ENCODE measurements at regions not wholly inside any gene's neighbourhood (a gene's known extent, or its start where the extent isn't known, plus 50 kb on each side); places are given as distances from the start of the nearest gene placed in this dataset.

- Mint-ChIP-seq H3K27me3 (ENCODE audit: insufficient read depth) (peaks cover 15% of the 10 kb centered on the region), H3K9me3 (no peaks in the 10 kb centered on the region), H3K36me3 (ENCODE audit: low read depth) (no peaks in the 10 kb centered on the region), H3K4me1 (ENCODE audit: low read depth) (peaks cover 8% of the 10 kb centered on the region), H3K27ac (no peak overlapping the region), H3K4me3 (no peak overlapping the region)
- no peak for DNase-seq
- TF ChIP-seq CTCF (IDR thresholded peaks at IDR 0.05), result no peak
Measured at GRCh38 chr2:41905597-41906337, 142.1 kb upstream of the PKDCC start.

GRCh38 chr2:41906338-41906725 lies 141.5 kb upstream of the PKDCC start:
- Mint-ChIP-seq H3K4me3 (no peak overlapping the region), H3K36me3 (ENCODE audit: low read depth) (no peaks in the 10 kb centered on the region), H3K27ac (no peak overlapping the region), H3K9me3 (no peaks in the 10 kb centered on the region), H3K27me3 (ENCODE audit: insufficient read depth) (peaks cover 14% of the 10 kb centered on the region), H3K4me1 (ENCODE audit: low read depth) (peaks cover 8% of the 10 kb centered on the region)
- no peak for DNase-seq
- TF ChIP-seq CTCF (IDR thresholded peaks at IDR 0.05), result no peak

- Mint-ChIP-seq H3K4me1 (ENCODE audit: low read depth) (peaks cover 8% of the 10 kb centered on the region), H3K27me3 (ENCODE audit: insufficient read depth) (peaks cover 10% of the 10 kb centered on the region), H3K9me3 (no peaks in the 10 kb centered on the region), H3K4me3 (no peak overlapping the region), H3K36me3 (ENCODE audit: low read depth) (no peaks in the 10 kb centered on the region), H3K27ac (no peak overlapping the region)
- TF ChIP-seq CTCF (IDR thresholded peaks at IDR 0.05), result no peak
- DNase-seq, result no peak
Measured at GRCh38 chr2:41907141-41907540, 140.7 kb upstream of the PKDCC start.

GRCh38 chr2:41907771-41908207 lies 140.0 kb upstream of the PKDCC start:
- no peak for DNase-seq

GRCh38 chr2:41908349-41908748 lies 139.5 kb upstream of the PKDCC start:
- H3K4me1 Mint-ChIP-seq (ENCODE audit: low read depth), result peaks cover 8% of the 10 kb centered on the region
- peaks cover 9% of the 10 kb centered on the region for H3K27me3 Mint-ChIP-seq (ENCODE audit: insufficient read depth)

More at GRCh38 chr2:41907771-41908207, 140.0 kb upstream of the PKDCC start:
- H3K27ac Mint-ChIP-seq, result no peak overlapping the region
- peaks cover 8% of the 10 kb centered on the region for H3K4me1 Mint-ChIP-seq (ENCODE audit: low read depth)
- TF ChIP-seq CTCF (IDR thresholded peaks at IDR 0.05), result no peak
- H3K36me3 Mint-ChIP-seq (ENCODE audit: low read depth), result no peaks in the 10 kb centered on the region
- H3K4me3 Mint-ChIP-seq, result no peak overlapping the region
- H3K9me3 Mint-ChIP-seq, result no peaks in the 10 kb centered on the region
- peaks cover 9% of the 10 kb centered on the region for H3K27me3 Mint-ChIP-seq (ENCODE audit: insufficient read depth)

More at GRCh38 chr2:41908349-41908748, 139.5 kb upstream of the PKDCC start:
- Mint-ChIP-seq H3K4me3 (no peak overlapping the region), H3K27ac (no peak overlapping the region), H3K9me3 (no peaks in the 10 kb centered on the region), H3K36me3 (ENCODE audit: low read depth) (no peaks in the 10 kb centered on the region)
- no peak for DNase-seq
- TF ChIP-seq CTCF (IDR thresholded peaks at IDR 0.05), result no peak

Measured in HFFc6 (cell line).